ENCODE measurements at regions not wholly inside any gene's neighbourhood (a gene's known extent, or its start where the extent isn't known, plus 50 kb on each side); places are given as distances from the start of the nearest gene placed in this dataset.

GRCh38 chr15:62799037-62799436, 243.5 kb upstream of the TPM1 start:
- TF ChIP-seq CTCF (IDR thresholded peaks at IDR 0.05) = no peak
- no peaks in the 10 kb centered on the region for H3K9me3 ChIP-seq
- DNase-seq (ENCODE audit: low spot score in 2 of 2) = no peak
- no peaks in the 10 kb centered on the region for H3K27me3 ChIP-seq
- H3K27ac ChIP-seq = no peak overlapping the region
- H3K4me3 ChIP-seq = no peak overlapping the region
- H3K4me1 ChIP-seq = no peaks in the 10 kb centered on the region
- intact Hi-C loops (cut with DNase I) = no loop called here
- peaks cover 34 to 77% of the 10 kb centered on the region in 2 donors for H3K36me3 ChIP-seq

- intact Hi-C loops (cut with DNase I) = no loop called here
- H3K4me3 ChIP-seq = no peak overlapping the region
- no peak overlapping the region for H3K27ac ChIP-seq
- H3K4me1 ChIP-seq = no peaks in the 10 kb centered on the region
- no peaks in the 10 kb centered on the region for H3K27me3 ChIP-seq
- no peak for TF ChIP-seq CTCF (IDR thresholded peaks at IDR 0.05)
- no peaks in the 10 kb centered on the region for H3K9me3 ChIP-seq
- DNase-seq (ENCODE audit: low spot score in 2 of 2) = no peak
- peaks cover 34 to 74% of the 10 kb centered on the region in 2 donors for H3K36me3 ChIP-seq
These were observed 242.6 kb upstream of the TPM1 start for GRCh38 chr15:62799919-62800318.

GRCh38 chr15:62802612-62803011, 239.9 kb upstream of the TPM1 start:
- Histone ChIP-seq H3K36me3 (peaks cover 48 to 82% of the 10 kb centered on the region in 2 donors), H3K27ac (no peak overlapping the region), H3K9me3 (no peaks in the 10 kb centered on the region), H3K4me3 (no peak overlapping the region), H3K4me1 (no peaks in the 10 kb centered on the region), H3K27me3 (no peaks in the 10 kb centered on the region)
- DNase-seq (ENCODE audit: low spot score in 2 of 2) = no peak
- intact Hi-C loops (cut with DNase I) = no loop called here
- TF ChIP-seq CTCF (IDR thresholded peaks at IDR 0.05) = no peak

- H3K36me3 ChIP-seq = peaks cover 40 to 74% of the 10 kb centered on the region in 2 donors
- no peak overlapping the region for H3K27ac ChIP-seq
- H3K4me3 ChIP-seq = no peak overlapping the region
- H3K27me3 ChIP-seq = no peaks in the 10 kb centered on the region
- intact Hi-C loops (cut with DNase I) = no loop called here
- no peak for DNase-seq (ENCODE audit: low spot score in 2 of 2)
- H3K9me3 ChIP-seq = no peaks in the 10 kb centered on the region
- TF ChIP-seq CTCF (IDR thresholded peaks at IDR 0.05) = no peak
- no peaks in the 10 kb centered on the region for H3K4me1 ChIP-seq
These were observed 238.6 kb upstream of the TPM1 start for GRCh38 chr15:62803856-62804400.

- Histone ChIP-seq H3K4me3 (no peak overlapping the region), H3K27ac (no peak overlapping the region), H3K27me3 (no peaks in the 10 kb centered on the region), H3K9me3 (no peaks in the 10 kb centered on the region), H3K36me3 (peaks cover 36 to 75% of the 10 kb centered on the region in 2 donors), H3K4me1 (no peaks in the 10 kb centered on the region)
- intact Hi-C loops (cut with DNase I) = no loop called here
- no peak for TF ChIP-seq CTCF (IDR thresholded peaks at IDR 0.05)
- no peak for DNase-seq (ENCODE audit: low spot score in 2 of 2)
These were observed 237.0 kb upstream of the TPM1 start for GRCh38 chr15:62805502-62805901.

Data from ascending aorta (tissue), 2 donors.